ENCODE measurements at regions not wholly inside any gene's neighbourhood (a gene's known extent, or its start where the extent isn't known, plus 50 kb on each side); places are given as distances from the start of the nearest gene placed in this dataset.

DNA sequence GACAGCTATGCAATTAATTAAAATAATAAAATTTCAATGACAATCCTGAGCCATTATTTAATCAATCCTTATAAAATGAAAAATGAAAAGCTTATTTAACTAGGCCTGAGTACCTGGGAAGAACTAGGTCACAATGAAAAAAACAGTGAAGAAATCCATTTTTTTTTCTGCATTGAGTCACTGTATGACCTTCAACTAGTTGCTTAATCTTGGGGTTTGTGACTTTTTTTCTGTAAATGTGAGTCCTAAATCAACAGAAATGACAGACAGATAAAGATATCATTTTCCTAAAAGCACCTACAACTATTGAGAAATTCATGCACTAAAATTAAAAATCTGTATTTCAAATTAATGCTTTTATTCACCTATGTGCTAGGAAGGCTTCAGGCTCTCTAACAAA lies 96.8 kb downstream of the TMEM26 start:
- peak; percentile 77 for DNase-seq (ENCODE audit: low read depth)

DNA sequence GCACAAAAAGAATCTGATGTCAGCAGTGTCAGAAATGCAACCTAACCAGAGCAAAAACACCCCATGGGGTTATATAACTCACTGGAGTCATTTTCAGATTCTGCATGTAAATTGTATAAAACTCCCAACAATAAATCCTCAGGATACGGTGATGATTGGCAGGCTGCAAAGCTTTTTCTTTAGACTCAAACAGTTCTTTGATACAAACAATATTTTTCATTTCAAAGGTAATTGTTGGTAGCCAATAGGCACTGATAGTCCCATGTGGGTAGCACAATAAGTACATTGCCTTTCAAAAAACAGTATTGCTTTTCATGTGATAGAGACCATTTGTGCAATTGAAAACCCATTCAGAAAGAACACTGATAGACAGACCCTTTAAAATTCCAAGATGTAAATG lies 98.0 kb downstream of the TMEM26 start:
- no peak for DNase-seq (ENCODE audit: low read depth)

DNA sequence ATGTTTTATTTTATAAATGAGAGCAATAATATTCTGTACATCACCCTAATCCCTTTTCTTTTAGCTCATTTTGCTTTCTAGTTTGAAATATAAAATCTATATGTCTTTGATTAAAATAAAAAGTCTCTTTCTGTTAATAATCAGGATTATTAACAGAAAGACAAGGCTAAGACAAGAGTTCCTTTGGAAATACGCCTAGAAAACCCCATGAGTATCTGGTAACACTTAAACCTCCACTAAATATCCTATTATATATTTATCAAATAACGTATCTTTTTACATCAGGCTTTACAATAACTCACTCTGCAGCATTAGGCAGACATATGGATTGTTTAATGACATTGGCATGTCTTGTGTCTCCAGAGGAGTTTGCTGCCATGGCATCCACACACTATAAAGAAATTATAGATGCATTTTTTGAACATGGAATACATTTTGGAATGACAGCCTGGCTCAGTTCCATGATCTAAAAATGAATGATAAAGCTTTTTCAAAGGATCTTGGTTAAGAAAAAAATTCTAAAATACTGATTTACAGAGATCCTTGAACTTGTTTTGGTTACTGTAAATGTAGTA lies 98.7 kb downstream of the TMEM26 start:
- no peak for DNase-seq (ENCODE audit: low read depth)

DNA sequence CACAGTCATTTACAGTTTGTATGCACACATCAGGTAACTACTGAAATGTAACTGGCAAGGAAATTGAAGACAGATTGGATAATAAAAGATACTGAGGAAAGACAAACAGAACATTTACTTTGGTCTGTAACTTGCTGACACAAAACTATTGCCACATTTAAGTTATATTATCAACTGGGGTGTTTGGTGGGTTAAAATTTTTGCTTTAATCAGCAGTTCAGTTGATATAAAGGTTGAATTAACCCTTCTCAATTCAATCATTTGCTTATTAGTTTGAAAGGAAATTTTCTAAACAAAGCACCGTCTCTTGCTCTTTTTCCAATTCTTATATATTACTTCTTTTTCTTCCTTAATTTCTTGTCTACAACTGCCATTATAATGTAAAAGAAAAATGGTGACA lies 102.4 kb downstream of the TMEM26 start:
- DNase-seq (ENCODE audit: low read depth), result no peak

DNA sequence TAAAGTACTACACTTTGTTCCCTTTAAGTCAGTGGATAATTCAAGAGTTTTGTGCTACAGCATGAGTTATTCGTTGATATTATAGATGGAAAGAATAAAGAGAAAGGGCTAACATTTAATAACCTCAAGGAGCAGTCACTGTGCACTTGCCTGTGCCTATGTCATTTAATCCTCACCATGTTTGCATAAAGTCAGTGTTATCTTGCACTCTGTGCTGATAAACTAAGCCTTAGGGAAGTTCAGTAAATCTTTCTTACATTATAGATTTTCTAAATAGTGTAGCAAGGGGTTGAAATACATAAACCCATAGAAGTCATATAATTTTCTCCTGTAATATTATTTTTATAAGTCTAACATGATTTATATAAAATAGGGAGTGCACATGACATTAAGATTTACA lies 103.1 kb downstream of the TMEM26 start:
- DNase-seq (ENCODE audit: low read depth), result no peak

DNA sequence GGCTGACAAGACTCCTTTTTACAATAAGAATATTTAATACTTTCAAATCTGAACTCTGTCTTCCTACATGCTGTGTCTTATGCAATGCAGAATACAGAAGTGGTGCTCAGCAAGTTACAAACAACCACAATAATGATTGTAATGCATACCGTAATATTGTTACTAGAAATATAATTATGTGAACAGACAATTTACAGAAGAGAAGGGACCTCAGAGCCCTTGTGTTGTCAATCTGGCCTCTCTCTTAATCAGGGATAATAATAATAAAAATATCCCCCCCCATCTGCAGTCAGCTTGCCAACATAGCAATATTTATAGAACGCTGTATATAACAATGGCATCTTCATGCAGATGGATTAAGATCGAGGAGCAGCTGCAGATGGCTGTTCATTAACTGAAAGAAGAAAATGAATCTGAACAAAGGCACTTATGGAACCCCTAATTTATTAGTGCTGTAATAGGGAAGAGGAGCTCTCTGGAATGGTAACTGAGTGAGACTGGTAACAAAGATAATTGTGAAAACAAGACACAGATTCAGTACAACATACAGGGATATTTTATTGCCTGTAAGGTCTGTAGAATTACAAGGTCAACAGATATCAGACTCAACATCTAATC lies 106.3 kb downstream of the TMEM26 start:
- DNase-seq (ENCODE audit: low read depth), result no peak

DNA sequence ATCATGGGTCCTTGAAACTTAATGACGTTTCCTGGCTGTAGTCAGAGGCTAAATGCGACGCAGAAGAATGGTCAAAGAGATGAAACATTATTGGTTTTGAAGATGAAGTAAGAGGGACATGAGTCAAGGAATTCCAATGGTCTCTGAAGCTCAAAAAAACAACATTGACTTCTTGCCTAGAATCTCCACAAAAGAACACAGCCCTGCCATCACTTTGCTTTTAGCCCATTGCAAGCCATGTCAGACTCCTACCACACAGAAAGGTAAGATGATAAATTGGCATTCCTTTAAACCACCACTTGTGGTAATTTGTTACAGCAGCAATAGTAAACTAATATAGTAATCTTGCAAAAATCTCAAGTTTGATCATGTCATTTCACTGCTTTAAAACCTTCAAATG lies 109.4 kb downstream of the TMEM26 start:
- DNase-seq (ENCODE audit: low read depth), result peak; percentile 48

DNA sequence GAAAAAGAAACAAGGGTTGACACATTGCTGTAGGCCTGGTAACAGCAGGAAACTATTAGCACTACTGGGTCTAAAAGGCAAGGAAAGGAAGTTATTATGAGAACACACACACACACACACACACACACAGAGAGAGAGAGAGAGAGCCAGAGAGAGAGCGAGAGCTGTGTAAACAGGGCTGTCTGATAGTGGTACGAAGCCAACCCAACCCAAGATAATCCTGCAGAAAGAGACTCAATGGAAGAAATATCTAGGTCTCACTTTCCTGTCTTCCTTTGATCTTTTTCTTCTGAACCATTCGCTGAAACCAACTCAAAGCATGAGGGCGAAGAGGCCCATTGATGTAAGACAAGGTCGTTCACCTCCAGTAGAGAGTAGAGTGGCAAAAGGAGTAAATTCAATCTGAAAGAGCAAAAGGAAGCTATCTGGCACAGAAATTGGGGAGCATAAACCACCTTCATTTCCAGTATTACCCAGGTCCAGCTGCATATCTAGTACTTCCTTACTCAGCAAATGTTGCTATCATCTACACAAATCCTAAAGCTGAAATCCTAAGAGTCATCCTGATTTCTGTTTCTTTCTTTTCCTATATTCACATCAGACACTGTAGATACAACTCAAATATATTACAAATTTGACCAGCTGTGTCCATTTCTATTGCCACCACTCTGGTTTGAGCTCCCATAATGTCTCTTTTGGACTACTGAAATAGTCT lies 110.2 kb downstream of the TMEM26 start:
- DNase-seq (ENCODE audit: low read depth), result no peak

DNA sequence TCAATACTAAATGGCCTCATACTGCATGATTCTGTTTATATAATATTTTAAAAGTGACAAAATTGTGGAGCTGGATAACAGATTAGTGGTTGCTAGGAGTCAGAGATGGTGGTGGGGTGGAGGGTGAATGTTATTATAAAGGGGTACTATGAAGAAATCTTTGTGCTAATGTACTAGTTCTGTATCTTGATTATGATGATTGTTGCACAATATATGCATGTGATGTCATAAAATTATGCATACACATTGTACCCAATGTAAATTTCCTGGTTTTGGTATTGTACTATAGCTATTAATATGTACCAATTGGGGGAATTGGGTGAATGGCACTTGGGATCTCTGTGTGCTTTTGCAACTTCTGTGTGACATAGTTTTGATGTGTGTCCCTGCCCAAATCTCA lies 112.2 kb downstream of the TMEM26 start:
- no peak for DNase-seq (ENCODE audit: low read depth)

DNA sequence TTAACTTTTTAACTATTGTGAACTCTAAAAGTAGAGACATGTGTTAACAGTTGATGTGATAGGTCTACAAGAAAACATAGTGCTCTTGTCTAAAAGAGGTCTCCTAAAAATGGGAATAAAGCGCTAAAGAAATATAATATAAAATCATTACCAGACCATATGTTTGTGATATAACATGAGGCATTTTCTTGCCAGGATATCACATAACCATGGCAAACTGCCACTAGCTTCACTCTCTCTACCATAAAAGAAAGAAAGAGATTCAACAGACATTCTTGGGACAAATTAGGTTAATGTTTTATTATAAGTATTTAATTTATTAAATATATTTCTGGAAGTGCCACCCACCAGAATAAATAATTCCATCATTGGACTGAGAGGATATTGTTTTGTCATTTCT lies 115.0 kb downstream of the TMEM26 start:
- DNase-seq (ENCODE audit: low read depth), result no peak

DNA sequence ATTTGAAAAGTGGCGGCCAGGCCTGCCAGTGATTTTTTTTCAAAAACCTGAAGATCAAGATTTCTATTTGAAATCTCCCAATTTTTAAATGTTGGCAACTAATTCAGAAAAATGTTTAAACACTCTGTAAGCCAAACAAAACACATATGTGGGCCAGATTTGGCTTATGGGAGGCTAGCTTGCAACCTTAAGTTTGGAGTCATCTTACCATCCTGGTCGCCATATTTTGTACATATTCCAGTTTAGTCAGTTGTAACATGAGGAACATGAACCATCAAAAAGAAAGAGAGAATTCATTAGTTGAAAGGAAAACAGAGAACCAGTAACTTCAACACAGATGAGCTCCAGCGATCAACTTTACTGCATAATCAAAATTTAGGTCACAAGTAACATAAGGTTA lies 115.4 kb downstream of the TMEM26 start:
- DNase-seq (ENCODE audit: low read depth), result no peak

DNA sequence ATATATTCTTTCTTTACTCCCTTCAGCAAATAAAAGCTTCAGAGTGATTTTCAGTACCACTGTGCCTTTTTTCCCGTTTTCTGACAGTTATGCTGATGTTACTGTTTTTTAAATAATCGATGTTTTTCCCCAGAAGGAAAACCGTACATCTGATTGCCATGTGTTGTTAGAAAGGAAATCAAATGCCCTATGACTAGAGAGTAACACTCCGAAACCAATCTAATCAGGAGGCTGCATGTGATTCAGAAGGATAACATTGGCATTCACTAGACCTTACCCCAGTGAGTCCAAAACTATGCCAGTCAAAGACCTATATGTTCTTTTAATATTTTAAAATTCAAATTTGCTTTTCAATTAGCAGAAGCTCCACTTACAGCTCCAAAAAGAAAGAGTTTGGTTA lies 116.3 kb downstream of the TMEM26 start:
- DNase-seq (ENCODE audit: low read depth), result no peak

DNA sequence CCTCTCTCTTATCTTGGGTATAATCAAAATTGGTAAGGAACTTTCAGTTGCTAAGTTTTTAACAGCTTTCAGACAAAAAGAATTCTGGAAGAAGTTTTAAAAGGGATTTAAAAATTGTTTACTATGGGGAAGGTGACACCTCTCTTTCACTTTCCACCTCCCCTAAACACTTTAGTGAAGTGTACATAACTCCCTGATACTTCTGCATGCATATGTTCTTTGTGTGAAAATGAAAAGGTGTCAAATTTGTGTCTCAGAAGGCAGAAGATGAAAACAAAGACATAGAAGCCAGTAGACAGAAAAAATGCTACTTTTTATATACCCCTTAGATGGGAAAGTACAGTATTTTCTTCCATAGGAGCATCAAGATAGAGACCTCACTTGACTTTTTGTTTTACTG lies 117.8 kb downstream of the TMEM26 start:
- DNase-seq (ENCODE audit: low read depth), result no peak

DNA sequence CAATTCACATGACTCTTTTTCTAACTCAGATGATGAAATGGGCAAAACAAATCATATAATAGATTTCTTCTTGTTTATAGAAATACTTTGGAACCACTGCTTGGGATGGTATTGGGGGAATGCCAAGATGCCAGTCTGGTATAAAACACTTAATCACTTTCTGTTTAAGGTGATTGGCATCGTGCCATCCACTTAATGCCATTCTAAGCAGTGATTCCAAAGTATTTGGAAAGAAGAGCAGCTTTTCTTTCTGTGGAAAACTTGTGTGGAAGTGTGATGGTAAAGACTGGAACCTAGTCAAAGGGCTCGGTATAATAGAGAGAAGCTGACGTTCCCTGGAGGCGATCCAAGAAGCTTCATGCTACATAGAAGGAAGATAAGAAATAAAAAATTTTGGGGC lies 120.6 kb downstream of the TMEM26 start:
- DNase-seq (ENCODE audit: low read depth), result no peak

DNA sequence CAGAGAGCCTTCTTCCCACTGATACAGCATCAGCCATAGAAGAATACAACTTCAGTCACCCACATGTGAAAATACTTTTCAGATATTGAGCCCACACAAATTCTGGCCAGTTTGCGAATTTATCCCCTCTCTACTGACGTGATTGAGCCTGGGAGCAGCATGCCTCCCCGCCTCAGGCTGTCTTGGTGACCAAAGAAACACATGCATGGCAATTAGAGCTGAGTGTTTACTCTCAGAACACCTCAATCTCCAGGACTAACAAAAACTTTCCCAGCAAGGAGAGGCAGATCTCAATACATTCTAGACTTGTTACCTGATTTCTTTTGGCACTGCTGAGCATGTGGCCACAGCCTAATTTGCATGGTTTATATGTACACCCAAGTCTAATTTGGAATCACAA lies 122.5 kb downstream of the TMEM26 start:
- no peak for DNase-seq (ENCODE audit: low read depth)

DNA sequence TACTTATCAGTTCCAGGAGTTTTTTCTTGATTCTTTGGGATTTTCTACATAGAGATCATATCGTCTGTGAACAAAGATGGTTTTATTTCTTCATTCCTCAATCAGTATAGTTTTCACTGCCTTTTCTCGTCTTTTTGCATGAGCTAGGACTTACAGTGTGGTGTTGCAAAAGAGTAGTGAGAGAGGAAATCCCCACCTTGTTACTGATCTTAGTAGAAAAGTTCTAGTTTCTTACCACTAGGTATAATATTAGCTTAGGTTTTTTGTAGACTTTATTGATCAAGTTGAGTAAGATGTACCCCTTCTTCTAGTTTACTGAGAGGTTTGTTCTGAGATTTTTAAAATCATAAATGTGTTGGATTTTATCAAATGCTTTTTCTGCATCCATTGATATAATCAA lies 123.3 kb downstream of the TMEM26 start:
- no peak for DNase-seq (ENCODE audit: low read depth)

DNA sequence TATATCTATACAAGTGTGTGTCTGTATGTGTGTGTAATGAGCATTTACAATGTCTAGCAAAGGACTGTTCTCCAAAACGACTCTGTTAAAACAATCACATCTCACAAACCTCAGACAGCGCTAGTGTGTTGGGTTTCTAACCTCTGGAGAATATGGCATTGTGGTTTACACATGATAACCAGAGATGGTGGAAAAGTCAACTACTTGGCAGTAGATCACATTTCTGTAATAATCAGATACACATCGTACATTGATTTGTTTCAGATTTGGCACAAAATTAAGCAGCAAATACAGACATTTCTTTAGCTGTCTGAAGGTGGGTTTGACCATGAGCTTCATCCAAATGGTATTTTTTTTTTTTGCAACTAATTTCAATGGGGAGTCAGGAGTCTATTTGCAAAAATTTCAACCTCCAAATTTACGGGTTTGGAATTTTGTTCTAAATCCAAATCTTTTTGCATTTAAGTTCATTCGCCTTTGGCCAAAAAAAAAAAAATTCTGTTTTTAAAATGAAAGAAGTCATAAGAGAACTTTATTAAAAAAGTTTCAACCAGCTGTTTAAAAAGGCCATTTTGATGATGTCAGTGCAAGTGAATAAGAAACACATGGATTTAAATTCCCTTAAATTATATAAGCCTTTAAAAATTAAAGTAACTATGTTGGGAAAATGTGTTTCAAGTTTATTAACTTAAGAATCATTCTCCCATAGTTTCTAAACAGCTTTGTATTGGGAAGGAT lies 127.8 kb downstream of the TMEM26 start:
- DNase-seq (ENCODE audit: low read depth), result no peak

DNA sequence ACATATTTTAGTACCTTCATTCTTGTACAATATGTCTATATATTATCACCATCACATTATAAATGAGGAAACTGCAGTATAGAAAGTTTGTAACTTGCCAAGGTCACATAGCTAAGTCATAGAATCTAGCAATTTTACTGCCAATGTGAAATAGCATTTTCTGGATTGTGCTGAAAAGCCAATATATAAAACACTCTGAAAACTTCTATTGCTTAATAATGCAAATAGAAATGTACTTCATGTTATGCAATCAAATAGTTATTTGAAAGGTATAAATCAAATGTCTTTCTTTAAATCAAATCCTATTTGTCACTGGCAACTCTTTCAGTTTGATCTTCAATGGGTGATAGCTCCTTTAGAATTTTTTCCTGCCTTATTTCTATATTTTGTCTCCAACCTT lies 129.5 kb downstream of the TMEM26 start:
- no peak for DNase-seq (ENCODE audit: low read depth)

DNA sequence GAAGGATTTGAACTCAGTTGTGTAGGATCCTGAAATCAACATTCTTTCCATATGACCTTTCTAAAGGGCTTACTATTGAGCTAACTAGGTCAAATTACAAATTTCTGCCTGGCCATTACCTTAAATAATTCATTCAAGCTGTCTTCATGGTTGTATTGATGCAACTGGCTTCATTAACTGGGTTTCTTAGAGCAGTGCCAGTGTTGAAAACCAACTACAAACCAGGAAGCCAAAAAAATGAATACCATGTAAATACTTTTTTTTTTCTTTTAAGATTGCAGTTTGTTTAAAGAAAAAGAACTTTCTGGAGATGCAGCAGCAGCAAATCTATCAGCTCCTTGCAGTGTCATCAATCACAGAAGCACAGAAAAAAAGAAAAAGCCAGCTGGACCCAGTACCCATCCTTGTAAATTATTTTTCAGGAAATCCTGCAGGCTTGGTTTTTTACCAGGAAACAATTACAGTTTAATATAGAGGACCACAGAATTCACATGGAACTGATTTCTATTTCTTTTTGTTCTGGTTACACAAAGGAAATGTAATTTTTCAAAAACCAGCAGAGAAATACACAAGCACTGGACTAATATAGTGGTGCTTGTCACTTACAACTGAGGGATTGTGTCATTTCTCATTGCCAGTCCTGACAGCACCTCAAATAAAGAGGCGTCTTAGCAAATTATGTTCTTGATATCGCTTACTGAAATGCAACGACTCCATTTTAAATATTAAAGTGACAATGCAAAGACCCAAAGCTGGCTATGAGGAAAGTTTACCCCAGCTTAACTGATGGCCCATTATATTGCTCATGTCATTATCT lies 131.9 kb downstream of the TMEM26 start:
- DNase-seq (ENCODE audit: low read depth), result no peak

DNA sequence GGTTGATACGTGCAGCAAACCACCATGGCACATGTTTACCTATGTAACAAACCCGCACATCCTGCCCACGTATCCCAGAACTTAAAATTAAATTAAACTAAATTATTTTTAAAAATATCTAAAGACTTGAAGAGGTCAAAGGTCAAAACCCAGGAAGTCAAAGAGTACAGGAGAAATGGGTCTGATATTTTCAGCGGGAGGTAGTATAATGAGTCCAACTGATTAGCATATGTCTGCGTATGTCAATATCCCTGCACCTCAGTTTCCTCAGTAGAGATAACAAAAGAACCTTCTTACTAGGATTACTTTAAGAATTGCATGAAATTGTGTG lies 133.0 kb downstream of the TMEM26 start:
- DNase-seq (ENCODE audit: low read depth), result no peak

DNA sequence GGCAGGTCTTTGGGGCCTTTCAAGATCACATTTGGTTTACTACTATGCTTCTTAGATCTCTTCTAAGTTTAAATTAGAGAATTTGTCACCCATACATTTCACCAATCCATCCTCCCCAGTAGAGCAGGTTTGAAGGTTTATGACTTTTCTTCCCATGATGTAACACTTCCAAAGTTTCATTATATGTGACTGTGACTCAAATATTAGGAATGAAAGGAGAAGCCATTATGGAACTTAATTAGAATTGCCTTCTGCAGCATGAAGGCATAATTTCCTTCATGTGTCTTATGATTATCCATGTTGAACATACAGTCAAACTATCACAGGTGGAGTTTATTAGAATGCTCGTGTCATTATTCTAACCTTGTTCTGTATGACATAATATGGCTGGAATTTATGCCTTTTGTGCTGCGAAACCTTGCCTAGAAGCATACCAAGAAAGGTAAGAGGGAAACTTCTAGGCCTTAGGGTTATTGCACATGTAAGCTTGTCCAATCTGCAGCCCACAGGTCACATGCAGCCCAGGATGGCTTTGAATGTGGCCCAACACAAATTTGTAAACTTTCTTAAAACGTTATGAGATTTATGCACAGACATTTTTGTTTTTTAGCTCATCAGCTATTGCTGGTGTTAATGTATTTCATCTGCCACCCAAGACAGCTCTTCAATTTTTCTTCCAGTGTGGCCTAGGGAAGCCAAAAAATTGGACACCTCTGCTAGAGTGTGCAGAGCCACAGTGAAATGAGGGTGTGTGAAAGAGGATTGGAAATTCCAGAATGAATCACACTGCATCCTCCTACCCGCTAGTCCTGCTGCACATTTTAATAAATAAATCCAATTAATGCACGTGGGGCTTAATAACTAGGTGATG lies 133.6 kb downstream of the TMEM26 start:
- DNase-seq (ENCODE audit: low read depth), result no peak

Data from amniotic epithelial cell (primary cell).